ENCODE measurements at regions not wholly inside any gene's neighbourhood (a gene's known extent, or its start where the extent isn't known, plus 50 kb on each side); places are given as distances from the start of the nearest gene placed in this dataset.
A peak's percentile ranks its signal among the peaks of the same experiment; 100 is the strongest.

DNA sequence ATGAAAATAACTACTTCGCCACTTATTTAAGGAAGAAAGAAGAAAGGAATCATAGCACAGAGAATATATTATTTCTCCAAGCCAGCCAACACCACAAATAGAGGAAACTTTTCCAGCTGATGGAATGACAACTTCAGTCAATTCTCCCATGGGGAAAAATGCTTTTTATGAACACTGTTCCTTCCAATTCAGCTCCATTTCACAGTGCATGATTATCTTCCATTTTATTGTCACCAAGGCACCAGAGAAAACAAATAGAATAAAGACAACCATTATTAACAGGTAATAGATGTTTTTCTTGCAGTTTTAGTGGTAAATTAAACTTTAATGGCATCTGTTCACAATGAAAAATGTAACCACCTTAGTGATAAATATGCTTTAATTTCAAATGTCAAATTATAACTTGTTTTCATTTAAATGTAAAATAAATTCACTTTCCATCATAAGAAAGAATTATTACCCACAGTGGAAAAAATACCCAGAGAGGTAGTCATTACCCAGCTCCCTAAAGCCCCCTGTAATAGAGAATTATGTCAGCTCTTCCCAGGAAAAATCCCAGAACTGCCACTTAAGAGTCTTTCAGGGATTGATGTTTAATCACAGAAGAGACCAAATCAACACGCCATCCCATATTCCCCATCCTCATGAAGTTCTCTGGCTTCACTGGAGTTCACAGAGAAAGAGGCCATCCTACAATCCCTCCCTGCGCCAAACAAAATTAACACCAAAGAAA, 828.3 kb upstream of the TMEM132C start:
- H3K4me3 ChIP-seq (ENCODE audit: low read depth, low read length) = no peak overlapping the region
- no peak overlapping the region for H3K27ac ChIP-seq (ENCODE audit: low read depth, low read length)
- no peaks in the 10 kb centered on the region for H3K9me3 ChIP-seq (ENCODE audit: control insufficient read depth, insufficient read depth, low read length)
- H3K4me1 ChIP-seq (ENCODE audit: control insufficient read depth, insufficient read depth, low read length) = no peaks in the 10 kb centered on the region
- WGBS (ENCODE audit: insufficient coverage) = 88% methylated on average over 1 of the region's 3 CpGs
- H3K27me3 ChIP-seq (ENCODE audit: control insufficient read depth, insufficient read depth, low read length) = no peaks in the 10 kb centered on the region
- peak in 2 of 6 donors; percentile 4 to 62 for DNase-seq (ENCODE audit: low read depth in 4 of 6, low spot score in 6 of 6)
- no peaks in the 10 kb centered on the region for H3K36me3 ChIP-seq (ENCODE audit: control insufficient read depth, insufficient read depth, low read length)

DNA sequence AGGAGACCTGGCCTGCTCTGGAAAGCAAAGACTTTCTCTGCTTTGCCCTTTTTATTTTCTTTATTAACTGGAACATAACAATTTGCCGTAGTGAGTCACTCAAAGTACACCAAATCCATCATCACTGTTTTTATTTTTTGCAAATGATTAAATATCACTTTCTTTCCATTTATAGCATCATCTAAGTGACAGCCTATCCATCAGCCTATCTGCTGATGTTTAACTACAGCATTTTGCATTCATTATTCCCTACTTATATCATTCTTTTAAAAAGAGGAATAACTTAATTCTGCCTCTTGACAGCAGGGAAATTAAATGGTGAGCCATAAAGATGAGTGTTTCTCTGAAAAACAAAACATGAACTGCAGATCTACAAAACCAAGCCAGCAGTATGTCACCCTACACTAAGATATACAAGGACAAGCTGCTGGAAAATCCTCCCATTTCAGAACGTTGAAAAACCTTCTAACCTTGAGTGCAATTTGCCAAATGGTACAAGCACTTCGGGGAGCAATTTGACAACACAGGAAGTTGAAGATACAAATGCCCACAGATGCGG, 821.3 kb upstream of the TMEM132C start:
- Histone ChIP-seq H3K27me3 (ENCODE audit: control insufficient read depth, insufficient read depth, low read length) (no peaks in the 10 kb centered on the region), H3K36me3 (ENCODE audit: control insufficient read depth, insufficient read depth, low read length) (no peaks in the 10 kb centered on the region), H3K27ac (ENCODE audit: low read depth, low read length) (no peak overlapping the region), H3K9me3 (ENCODE audit: control insufficient read depth, insufficient read depth, low read length) (no peaks in the 10 kb centered on the region), H3K4me3 (ENCODE audit: low read depth, low read length) (no peak overlapping the region), H3K4me1 (ENCODE audit: control insufficient read depth, insufficient read depth, low read length) (no peaks in the 10 kb centered on the region)
- 47% methylated on average over 4 of the region's 4 CpGs for WGBS (ENCODE audit: insufficient coverage)
- peak in 1 of 6 donors; percentile 58 for DNase-seq (ENCODE audit: low read depth in 4 of 6, low spot score in 6 of 6)

DNA sequence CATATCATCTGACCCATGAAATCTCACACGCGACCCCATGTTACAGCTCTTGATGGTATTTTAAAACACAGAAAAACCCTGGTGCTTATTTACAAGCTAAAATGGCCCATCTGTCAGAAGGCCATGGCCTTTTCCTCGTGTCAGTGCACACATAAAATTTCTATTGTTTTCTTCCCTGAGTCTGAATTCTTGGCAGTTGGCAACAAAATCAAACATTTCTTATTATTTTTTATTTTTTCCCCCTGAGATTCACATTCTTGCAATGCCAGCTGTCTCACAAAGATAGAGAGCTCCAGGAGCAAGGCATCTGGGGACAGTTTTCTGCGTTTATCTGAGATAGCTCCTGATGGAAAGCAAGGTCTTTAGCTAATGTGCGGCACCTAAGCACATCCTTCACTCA, 818.1 kb upstream of the TMEM132C start:
- no peaks in the 10 kb centered on the region for H3K36me3 ChIP-seq (ENCODE audit: control insufficient read depth, insufficient read depth, low read length)
- no peak overlapping the region for H3K4me3 ChIP-seq (ENCODE audit: low read depth, low read length)
- no peak overlapping the region for H3K27ac ChIP-seq (ENCODE audit: low read depth, low read length)
- H3K9me3 ChIP-seq (ENCODE audit: control insufficient read depth, insufficient read depth, low read length) = no peaks in the 10 kb centered on the region
- peaks cover under 1% of the 10 kb centered on the region for H3K27me3 ChIP-seq (ENCODE audit: control insufficient read depth, insufficient read depth, low read length)
- WGBS (ENCODE audit: insufficient coverage) = 52% methylated on average over 3 of the region's 5 CpGs
- peak in 1 of 6 donors; percentile 57 for DNase-seq (ENCODE audit: low read depth in 4 of 6, low spot score in 6 of 6)
- no peaks in the 10 kb centered on the region for H3K4me1 ChIP-seq (ENCODE audit: control insufficient read depth, insufficient read depth, low read length)

DNA sequence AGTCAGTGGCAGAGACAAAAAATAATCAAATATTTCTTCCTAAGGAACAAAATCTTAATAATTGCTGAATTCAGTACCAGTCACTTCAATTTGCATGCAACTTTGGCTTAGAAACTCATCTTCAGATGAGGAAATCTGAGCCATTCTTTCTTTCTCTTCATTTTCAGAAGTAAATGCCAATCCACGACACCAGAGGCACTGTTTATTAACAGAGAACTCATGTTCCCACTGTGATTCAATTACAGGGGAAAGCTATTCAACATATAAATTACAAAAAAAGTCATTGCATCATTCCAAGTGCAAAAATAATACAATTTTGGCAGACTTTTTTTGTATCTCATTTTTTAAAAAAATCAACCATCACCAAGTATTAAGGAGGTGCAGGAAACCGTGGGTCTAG, 816.1 kb upstream of the TMEM132C start:
- DNase-seq (ENCODE audit: low read depth in 4 of 6, low spot score in 6 of 6) = peak in 1 of 6 donors; percentile 58
- 0% methylated on average over 1 of the region's 2 CpGs for WGBS (ENCODE audit: insufficient coverage)
- Histone ChIP-seq H3K4me3 (ENCODE audit: low read depth, low read length) (no peak overlapping the region), H3K36me3 (ENCODE audit: control insufficient read depth, insufficient read depth, low read length) (no peaks in the 10 kb centered on the region), H3K27ac (ENCODE audit: low read depth, low read length) (no peak overlapping the region), H3K4me1 (ENCODE audit: control insufficient read depth, insufficient read depth, low read length) (peaks cover 6% of the 10 kb centered on the region), H3K27me3 (ENCODE audit: control insufficient read depth, insufficient read depth, low read length) (peaks cover 16% of the 10 kb centered on the region), H3K9me3 (ENCODE audit: control insufficient read depth, insufficient read depth, low read length) (no peaks in the 10 kb centered on the region)

DNA sequence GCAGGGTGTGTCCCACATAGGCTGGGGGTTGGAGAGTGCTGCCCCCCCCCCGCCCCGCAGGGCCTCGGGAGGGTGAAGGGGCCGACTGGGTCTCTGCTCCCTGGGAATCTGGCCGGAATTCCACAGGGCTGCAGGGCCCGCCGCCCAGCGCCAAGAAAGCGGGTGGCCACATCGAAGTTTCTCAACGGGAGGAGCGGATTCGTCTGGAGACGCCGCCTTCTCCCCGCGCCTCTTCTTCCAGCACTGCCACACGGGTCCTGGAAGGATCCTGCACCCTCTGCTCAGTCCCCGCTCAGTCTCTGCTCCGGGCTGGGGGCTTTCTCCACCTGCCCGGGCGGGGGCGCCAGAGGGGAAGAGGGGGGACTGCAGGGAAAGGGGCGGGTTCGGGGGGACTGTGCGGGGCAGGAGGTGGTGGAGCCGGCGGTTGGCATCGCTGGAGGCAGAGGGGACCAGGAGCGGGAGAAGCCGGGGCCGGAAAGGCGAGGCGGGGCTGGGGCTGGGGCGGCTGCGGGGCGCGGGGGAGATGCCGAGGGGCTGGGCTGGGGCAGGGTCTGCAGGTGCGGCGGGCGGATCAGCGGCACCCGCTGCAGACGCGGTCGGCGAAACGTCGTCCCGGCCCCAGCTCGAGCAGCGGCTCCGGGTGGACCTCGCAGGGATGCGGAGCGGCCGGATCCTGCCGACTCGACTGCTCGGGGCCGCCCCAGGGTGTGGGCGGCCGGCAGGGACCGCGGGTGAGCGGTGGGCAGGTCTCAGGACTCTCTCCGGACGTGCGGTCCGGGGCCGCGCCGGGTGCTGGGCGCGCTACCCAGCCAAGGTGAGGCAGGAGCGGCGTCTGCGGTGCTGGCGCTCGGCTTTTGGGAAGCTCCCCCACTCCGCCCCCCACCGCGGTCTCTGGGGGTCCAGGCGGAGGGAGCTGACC, 811.4 kb upstream of the TMEM132C start:
- DNase-seq (ENCODE audit: low read depth in 4 of 6, low spot score in 6 of 6) = peak in 1 of 6 donors; percentile 40
- WGBS (ENCODE audit: insufficient coverage) = under 1% methylated on average over 73 of the region's 85 CpGs
- Histone ChIP-seq H3K4me3 (ENCODE audit: low read depth, low read length) (no peak overlapping the region), H3K9me3 (ENCODE audit: control insufficient read depth, insufficient read depth, low read length) (no peaks in the 10 kb centered on the region), H3K27ac (ENCODE audit: low read depth, low read length) (no peak overlapping the region), H3K36me3 (ENCODE audit: control insufficient read depth, insufficient read depth, low read length) (no peaks in the 10 kb centered on the region), H3K4me1 (ENCODE audit: control insufficient read depth, insufficient read depth, low read length) (peaks cover 13% of the 10 kb centered on the region), H3K27me3 (ENCODE audit: control insufficient read depth, insufficient read depth, low read length) (peaks cover 24% of the 10 kb centered on the region)

DNA sequence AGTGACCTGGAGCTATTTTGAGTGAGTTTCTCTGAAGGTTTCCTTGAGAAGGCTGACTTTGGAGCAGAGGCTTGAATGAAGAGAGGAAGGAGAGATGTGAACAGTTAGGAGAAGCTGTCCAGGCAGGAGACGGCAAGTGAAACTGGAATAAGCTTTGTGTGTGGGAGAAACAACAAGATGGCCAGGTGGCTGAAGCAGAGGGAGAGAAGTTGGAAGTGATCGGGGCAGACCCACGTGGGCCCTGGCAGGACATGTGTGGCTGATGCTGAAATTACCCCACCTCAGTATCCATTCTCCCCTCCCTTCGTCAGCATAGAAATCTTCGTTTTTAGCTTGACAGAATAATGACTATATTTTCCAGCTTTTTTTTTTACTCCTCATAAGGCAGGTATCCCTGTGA, 809.2 kb upstream of the TMEM132C start:
- Histone ChIP-seq H3K4me1 (ENCODE audit: control insufficient read depth, insufficient read depth, low read length) (peaks cover 13% of the 10 kb centered on the region), H3K27ac (ENCODE audit: low read depth, low read length) (no peak overlapping the region), H3K36me3 (ENCODE audit: control insufficient read depth, insufficient read depth, low read length) (no peaks in the 10 kb centered on the region), H3K27me3 (ENCODE audit: control insufficient read depth, insufficient read depth, low read length) (peaks cover 24% of the 10 kb centered on the region), H3K9me3 (ENCODE audit: control insufficient read depth, insufficient read depth, low read length) (no peaks in the 10 kb centered on the region), H3K4me3 (ENCODE audit: low read depth, low read length) (no peak overlapping the region)
- no peak for DNase-seq (ENCODE audit: low read depth in 4 of 6, low spot score in 6 of 6)
- whole genome bisulfite sequencing (ENCODE audit: insufficient coverage) = no CpG with 5 or more reads among the region's 5 CpGs

DNA sequence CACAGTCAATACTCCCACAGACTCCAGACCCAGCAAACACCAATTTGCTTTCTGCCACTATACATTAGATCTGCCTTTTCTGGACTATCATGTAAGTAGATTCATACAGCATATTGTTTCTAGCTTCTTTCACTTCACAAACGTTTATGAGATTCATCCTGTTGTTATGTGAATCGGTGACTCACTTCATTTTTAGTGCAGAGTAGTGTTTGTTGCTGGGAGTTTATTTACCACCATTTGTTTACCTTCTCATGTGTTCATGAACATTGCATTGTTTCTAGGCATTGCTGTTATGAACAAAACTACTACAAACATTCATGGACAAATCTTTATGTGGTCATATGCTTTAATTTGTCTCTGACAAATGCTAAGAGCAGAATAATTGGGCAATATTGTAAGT, 807.8 kb upstream of the TMEM132C start:
- Histone ChIP-seq H3K9me3 (ENCODE audit: control insufficient read depth, insufficient read depth, low read length) (no peaks in the 10 kb centered on the region), H3K36me3 (ENCODE audit: control insufficient read depth, insufficient read depth, low read length) (no peaks in the 10 kb centered on the region), H3K27ac (ENCODE audit: low read depth, low read length) (no peak overlapping the region), H3K27me3 (ENCODE audit: control insufficient read depth, insufficient read depth, low read length) (peaks cover 22% of the 10 kb centered on the region), H3K4me1 (ENCODE audit: control insufficient read depth, insufficient read depth, low read length) (peaks cover 13% of the 10 kb centered on the region), H3K4me3 (ENCODE audit: low read depth, low read length) (no peak overlapping the region)
- DNase-seq (ENCODE audit: low read depth in 4 of 6, low spot score in 6 of 6) = no peak
- no CpG with 5 or more reads among the region's 2 CpGs for WGBS (ENCODE audit: insufficient coverage)

DNA sequence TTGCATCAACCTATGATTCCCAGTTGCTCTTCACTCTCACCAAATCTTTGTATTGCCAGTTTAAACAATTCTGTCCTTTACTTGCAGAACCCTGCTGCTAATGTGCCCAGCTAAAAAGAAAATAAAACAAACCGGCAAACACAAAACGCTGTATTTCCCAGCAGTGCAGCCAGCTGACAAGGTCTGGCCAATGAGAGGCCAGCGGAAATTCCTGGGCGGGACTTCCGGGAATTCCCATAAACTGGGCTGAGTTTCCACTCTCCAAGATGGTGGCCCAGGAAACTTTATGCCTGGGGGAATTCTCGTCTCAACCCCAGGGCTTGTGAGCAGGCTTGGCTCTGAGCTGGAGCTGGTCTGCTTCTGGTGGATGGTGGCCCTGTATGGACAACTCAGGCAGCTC, 807.3 kb upstream of the TMEM132C start:
- H3K27me3 ChIP-seq (ENCODE audit: control insufficient read depth, insufficient read depth, low read length) = peaks cover 17% of the 10 kb centered on the region
- H3K9me3 ChIP-seq (ENCODE audit: control insufficient read depth, insufficient read depth, low read length) = no peaks in the 10 kb centered on the region
- H3K36me3 ChIP-seq (ENCODE audit: control insufficient read depth, insufficient read depth, low read length) = no peaks in the 10 kb centered on the region
- peaks cover 13% of the 10 kb centered on the region for H3K4me1 ChIP-seq (ENCODE audit: control insufficient read depth, insufficient read depth, low read length)
- DNase-seq (ENCODE audit: low read depth in 4 of 6, low spot score in 6 of 6) = no peak
- no peak overlapping the region for H3K4me3 ChIP-seq (ENCODE audit: low read depth, low read length)
- H3K27ac ChIP-seq (ENCODE audit: low read depth, low read length) = no peak overlapping the region
- WGBS (ENCODE audit: insufficient coverage) = 91% methylated on average over 6 of the region's 6 CpGs

DNA sequence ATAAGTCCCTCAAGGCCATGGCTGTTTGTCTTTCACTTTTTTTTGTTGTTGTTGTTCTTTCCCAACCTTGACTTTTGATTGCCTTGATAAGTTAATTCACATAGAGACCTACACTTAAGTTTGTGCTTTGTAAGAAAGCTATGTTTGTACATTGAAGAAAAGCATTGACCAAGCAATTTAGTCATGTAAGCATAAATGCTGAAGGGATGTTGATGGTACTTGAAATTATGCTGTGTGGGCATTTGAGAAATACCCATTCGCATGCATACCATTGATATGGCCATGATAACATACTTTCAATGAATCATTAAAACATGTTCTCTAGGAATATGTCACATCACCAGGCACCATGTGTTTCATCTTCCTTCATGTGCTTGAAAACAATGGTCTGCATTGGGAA, 803.7 kb upstream of the TMEM132C start:
- Histone ChIP-seq H3K27me3 (ENCODE audit: control insufficient read depth, insufficient read depth, low read length) (no peaks in the 10 kb centered on the region), H3K9me3 (ENCODE audit: control insufficient read depth, insufficient read depth, low read length) (no peaks in the 10 kb centered on the region), H3K4me3 (ENCODE audit: low read depth, low read length) (no peak overlapping the region), H3K36me3 (ENCODE audit: control insufficient read depth, insufficient read depth, low read length) (no peaks in the 10 kb centered on the region), H3K27ac (ENCODE audit: low read depth, low read length) (no peak overlapping the region), H3K4me1 (ENCODE audit: control insufficient read depth, insufficient read depth, low read length) (no peaks in the 10 kb centered on the region)
- DNase-seq (ENCODE audit: low read depth in 4 of 6, low spot score in 6 of 6) = no peak
- no CpG with 5 or more reads among the region's 1 CpG for WGBS (ENCODE audit: insufficient coverage)

Measured in spinal cord (tissue), 9 donors.